SK-N-SH treated with all-trans-retinoic acid at 6 μM for 48 hours (cell line): ENCODE measurements at regions not wholly inside any gene's neighbourhood (a gene's known extent, or its start where the extent isn't known, plus 50 kb on each side); places are given as distances from the start of the nearest gene placed in this dataset.

Source experiments
- ARNTL ChIP-seq: fragments of 450-650 bp; formaldehyde crosslinking; IDR thresholded peaks from 2 replicates; pipeline ENCODE4 v1.5.0; 2020; ENCODE audit warnings: low read depth, mild to moderate bottlenecking, moderate library complexity, borderline replicate concordance
- ZC3H10 ChIP-seq: fragments of 250-450 bp; sonication (Bioruptor Pico); IDR thresholded peaks from 2 replicates; pipeline ENCODE4 v1.5.1; 2021; ENCODE audit warnings: mild to moderate bottlenecking, moderate library complexity
- ZFP3 ChIP-seq: fragments of 250-450 bp; sonication (Bioruptor Pico); IDR thresholded peaks from 2 replicates; pipeline ENCODE4 v1.5.0; 2020; ENCODE audit warnings: mild to moderate bottlenecking, moderate library complexity
- ZNF565 ChIP-seq: fragments of 450-650 bp; formaldehyde crosslinking; conservative IDR thresholded peaks from 2 replicates; pipeline ENCODE4 v1.5.0; 2020; ENCODE audit warnings: low read depth, mild to moderate bottlenecking, moderate library complexity
- ZNF70 ChIP-seq: fragments of 450-650 bp; formaldehyde crosslinking; IDR thresholded peaks from 2 replicates; pipeline ENCODE4 v1.5.0; 2020; ENCODE audit warnings: mild to moderate bottlenecking, moderate library complexity
- TF ChIP-seq, protein P1 (sequence below): fragments of 250-450 bp; sonication (Bioruptor Pico); IDR thresholded peaks from 2 replicates; pipeline ENCODE4 v1.8.0; 2020; ENCODE audit warnings: mild to moderate bottlenecking, moderate library complexity, borderline replicate concordance
- TF ChIP-seq, protein P2 (sequence below): fragments of 250-450 bp; sonication (Bioruptor Pico); IDR thresholded peaks from 2 replicates; pipeline ENCODE4 v1.8.0; 2021; ENCODE audit warnings: low read depth, mild to moderate bottlenecking, moderate library complexity, borderline replicate concordance
- TF ChIP-seq, protein P3 (sequence below): fragments of 250-450 bp; sonication (Bioruptor Pico); IDR thresholded peaks from 2 replicates; pipeline ENCODE4 v1.5.1; 2020; ENCODE audit warnings: low read depth, mild to moderate bottlenecking, moderate library complexity

DNA sequence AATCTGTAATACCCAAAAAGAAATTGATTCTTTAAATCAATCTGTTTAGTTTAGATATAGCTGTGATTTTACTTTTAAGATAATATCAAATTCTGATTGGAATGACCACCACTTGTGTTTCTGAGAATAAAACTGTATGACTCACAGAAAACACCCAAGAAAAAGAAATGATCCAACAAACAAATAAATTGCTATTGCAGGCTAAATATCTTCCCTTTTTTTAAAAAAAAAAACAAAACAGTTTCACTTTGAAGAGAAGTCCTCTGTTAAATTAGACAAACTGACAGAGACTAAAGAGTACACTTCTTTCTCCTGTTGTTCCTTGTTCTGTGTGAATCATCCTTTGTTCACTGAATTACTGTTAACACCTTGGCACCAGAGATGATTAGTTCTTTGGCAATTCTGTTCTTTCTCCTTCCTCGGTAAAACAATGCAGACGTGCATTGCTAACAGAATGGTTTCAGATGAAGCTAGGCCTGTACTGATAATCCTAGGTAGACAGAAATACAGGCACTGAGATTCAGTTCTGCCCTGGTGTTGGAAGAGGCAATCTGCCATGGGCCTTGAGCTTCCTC is 895.2 kb upstream of the CITED2 start:
- no peak for TF ChIP-seq ZFP3 (CRISPR knock-in tag)
- TF ChIP-seq, protein P1, sequence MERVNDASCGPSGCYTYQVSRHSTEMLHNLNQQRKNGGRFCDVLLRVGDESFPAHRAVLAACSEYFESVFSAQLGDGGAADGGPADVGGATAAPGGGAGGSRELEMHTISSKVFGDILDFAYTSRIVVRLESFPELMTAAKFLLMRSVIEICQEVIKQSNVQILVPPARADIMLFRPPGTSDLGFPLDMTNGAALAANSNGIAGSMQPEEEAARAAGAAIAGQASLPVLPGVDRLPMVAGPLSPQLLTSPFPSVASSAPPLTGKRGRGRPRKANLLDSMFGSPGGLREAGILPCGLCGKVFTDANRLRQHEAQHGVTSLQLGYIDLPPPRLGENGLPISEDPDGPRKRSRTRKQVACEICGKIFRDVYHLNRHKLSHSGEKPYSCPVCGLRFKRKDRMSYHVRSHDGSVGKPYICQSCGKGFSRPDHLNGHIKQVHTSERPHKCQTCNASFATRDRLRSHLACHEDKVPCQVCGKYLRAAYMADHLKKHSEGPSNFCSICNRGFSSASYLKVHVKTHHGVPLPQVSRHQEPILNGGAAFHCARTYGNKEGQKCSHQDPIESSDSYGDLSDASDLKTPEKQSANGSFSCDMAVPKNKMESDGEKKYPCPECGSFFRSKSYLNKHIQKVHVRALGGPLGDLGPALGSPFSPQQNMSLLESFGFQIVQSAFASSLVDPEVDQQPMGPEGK (CRISPR knock-in tag), result no peak
- no peak for TF ChIP-seq ZNF70
- no peak for TF ChIP-seq ARNTL (CRISPR knock-in tag)
- TF ChIP-seq, protein P2, sequence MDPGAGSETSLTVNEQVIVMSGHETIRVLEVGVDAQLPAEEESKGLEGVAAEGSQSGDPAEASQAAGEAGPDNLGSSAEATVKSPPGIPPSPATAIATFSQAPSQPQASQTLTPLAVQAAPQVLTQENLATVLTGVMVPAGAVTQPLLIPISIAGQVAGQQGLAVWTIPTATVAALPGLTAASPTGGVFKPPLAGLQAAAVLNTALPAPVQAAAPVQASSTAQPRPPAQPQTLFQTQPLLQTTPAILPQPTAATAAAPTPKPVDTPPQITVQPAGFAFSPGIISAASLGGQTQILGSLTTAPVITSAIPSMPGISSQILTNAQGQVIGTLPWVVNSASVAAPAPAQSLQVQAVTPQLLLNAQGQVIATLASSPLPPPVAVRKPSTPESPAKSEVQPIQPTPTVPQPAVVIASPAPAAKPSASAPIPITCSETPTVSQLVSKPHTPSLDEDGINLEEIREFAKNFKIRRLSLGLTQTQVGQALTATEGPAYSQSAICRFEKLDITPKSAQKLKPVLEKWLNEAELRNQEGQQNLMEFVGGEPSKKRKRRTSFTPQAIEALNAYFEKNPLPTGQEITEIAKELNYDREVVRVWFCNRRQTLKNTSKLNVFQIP, result no peak
- TF ChIP-seq ZC3H10 (CRISPR knock-in tag), result no peak
- TF ChIP-seq, protein P3, sequence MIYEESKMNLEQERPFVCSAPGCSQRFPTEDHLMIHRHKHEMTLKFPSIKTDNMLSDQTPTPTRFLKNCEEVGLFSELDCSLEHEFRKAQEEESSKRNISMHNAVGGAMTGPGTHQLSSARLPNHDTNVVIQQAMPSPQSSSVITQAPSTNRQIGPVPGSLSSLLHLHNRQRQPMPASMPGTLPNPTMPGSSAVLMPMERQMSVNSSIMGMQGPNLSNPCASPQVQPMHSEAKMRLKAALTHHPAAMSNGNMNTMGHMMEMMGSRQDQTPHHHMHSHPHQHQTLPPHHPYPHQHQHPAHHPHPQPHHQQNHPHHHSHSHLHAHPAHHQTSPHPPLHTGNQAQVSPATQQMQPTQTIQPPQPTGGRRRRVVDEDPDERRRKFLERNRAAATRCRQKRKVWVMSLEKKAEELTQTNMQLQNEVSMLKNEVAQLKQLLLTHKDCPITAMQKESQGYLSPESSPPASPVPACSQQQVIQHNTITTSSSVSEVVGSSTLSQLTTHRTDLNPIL (CRISPR knock-in tag), result no peak
- TF ChIP-seq ZNF565 (CRISPR knock-in tag), result no peak
